GM12872 (cell line): ENCODE measurements at regions not wholly inside any gene's neighbourhood (a gene's known extent, or its start where the extent isn't known, plus 50 kb on each side); places are given as distances from the start of the nearest gene placed in this dataset.

Experiments used
- CTCF ChIP-seq: IDR thresholded peaks from 3 replicates; pipeline ENCODE4 v1.5.1; 2011; ENCODE audit warnings: low read depth, mild to moderate bottlenecking, low read length, moderate library complexity; ENCODE audit not compliant: insufficient read depth

DNA sequence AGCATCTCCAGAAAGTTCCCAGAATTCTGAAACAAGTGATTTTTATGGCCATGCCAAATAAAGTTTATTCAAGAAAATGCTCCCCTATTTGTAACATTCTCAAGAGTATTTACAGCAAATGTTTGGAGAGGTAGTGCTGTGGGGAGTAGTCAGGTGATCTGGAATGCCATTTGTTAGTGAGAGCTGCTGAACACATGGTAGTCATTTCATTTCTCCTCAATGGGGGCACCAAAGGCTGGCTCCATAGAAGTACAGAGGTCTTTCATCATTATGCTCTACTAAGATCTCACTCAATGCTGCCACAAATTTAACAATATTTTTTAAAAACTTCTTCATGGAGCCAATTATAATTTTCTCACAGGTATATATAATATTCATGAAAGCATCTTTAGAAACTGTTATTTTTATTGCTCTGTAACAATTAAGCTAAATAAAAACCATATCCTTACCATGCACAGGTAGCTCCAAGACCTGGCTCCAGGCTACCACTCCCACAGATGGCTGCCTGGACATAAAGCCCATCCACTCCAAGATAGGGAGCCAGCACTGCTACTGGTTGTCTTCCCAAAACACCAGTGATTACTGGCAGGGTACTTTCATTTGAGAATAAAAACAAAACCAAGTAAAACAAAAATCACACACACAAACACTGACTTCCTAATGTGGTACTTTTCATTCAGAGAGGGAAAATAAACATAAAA, 200.8 kb downstream of the PLK2 start:
- no peak for TF ChIP-seq CTCF

DNA sequence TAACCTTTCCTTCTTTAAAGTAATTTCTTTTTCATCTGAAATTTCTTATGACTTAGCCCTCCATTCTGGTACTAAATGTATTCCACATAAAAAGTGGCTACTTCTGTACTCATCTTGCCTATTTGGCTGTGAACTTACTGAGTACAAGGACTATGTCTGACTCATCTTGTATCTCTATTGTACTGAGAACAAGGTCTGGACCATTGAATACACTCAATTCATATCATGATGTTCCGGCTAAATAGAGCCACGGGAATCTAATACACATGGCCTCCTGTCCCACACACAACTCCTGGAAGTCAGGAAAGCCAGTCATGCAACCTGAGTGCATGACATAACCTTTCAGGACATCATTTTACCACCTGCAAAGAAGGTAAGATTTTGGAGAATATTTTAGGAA, 203.9 kb downstream of the PLK2 start:
- TF ChIP-seq CTCF: no peak

DNA sequence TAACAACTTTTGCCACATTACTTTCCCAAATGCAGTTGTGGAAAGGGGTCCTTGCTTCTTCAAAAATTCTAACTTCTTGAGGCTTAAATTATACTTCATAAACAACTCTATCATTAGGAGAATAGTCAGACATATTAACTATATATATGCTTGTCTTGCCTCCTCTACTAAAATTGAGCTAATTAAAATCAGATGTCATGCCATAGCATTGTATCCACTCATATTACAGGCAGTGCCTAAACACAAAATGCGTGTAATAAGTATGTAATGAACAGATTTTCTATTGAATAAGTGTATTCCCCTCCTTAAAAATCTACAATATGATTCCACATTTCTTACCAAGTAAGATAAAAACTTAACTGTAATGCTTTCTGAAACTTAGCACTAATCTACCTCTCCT, 204.5 kb downstream of the PLK2 start:
- TF ChIP-seq CTCF: no peak

DNA sequence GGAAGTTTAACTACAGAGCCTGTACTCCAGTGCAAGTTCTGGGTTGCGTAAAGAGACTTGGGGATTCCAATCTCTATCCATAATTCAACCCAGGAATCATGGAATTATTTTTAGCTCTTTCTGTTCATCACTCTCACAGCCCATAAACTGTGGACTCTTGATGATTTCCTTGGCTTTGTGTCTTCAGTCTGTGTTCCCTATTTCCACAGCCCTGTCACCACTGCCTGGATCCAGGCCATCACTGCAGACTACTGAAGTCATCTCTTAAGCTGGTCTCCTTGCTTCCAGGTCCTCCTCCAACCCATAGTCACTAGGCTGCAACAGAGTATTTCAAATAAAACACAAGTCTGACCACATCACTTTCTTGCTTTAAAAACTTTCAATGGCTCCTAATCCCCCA, 211.7 kb downstream of the PLK2 start:
- no peak for TF ChIP-seq CTCF

DNA sequence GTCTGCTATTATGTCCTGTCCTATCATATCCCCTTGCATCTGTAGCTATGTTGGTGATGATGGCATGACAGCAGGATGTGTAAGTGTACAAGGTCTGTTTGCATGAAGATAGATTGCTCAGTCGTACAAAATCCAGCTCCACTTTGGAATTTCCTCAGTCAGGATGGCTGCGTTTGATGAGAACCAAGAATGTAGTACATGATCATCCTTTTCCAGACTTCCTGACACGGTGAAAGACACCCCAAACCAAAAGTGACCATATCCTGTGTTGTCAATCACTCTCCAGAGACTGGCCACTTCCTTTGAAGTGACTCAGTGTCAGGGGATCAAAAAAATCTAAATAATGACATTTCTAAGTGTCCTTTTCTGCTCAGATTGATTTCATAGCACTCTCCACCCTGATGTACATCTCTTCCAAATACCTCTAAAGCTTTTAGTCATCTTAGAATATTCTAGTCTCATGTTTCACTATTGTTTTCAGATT, 213.4 kb downstream of the PLK2 start:
- TF ChIP-seq CTCF: no peak

DNA sequence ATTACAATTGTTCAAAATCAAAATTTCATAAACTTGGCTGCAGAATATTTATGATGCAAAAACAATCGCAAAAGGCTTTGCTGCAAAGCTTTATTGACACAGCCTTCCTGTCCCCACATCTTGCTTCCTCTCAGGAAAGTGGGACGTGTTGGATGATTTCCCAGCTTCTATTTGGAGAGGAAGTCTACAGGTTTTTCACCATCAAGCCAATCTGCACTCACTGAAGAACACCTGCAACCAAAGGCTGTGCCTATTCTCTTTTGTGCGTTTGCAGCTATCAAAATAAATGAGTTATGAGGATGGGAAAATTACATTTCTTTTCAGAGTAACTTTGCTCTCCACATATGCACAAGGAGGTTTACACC, 214.4 kb downstream of the PLK2 start:
- no peak for TF ChIP-seq CTCF

DNA sequence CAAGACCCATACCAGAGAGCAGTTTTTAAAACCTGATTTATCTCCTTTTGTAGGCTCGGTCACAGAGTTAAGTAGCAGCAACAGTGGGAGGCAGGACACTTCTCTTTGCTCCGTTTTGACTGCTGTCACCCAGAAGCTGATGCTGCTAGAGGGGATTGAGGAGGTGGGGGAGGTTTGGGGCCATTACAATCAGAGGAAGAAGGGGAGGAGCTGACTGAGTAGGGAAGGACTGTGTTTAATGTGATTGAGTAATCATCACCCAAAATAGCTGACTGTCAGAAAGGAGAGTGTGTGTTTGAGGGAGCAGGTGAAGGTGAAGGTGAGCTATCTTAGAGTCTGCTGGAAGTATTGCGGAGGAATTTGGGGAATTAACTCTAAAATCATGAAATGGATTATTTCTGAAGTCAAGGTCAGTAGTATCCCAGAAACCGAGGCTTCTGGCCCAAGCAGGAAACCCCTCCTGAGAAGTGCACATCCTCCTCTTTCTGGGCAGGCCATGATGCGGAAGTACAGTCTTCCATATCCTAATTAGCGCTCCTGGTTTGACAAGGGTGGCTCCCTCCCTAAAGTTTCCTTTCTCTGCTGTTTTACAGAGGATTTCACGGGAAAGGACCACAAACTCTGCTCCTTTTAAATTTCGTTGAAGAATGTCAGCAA, 214.9 kb downstream of the PLK2 start:
- TF ChIP-seq CTCF: no peak
